GM12875 (cell line): ENCODE measurements at regions not wholly inside any gene's neighbourhood (a gene's known extent, or its start where the extent isn't known, plus 50 kb on each side); places are given as distances from the start of the nearest gene placed in this dataset.

Experiments used
- H3K4me3 ChIP-seq: one replicate; pipeline ENCODE4 v1.5.1; 2011; ENCODE audit warnings: low read depth, low read length, control low read depth
- CTCF ChIP-seq: IDR thresholded peaks from 2 replicates; pipeline ENCODE4 v1.5.1; 2011; ENCODE audit warnings: low read depth, mild to moderate bottlenecking, control low read depth, inconsistent platforms, low read length, moderate library complexity, borderline replicate concordance; ENCODE audit not compliant: insufficient read depth

DNA sequence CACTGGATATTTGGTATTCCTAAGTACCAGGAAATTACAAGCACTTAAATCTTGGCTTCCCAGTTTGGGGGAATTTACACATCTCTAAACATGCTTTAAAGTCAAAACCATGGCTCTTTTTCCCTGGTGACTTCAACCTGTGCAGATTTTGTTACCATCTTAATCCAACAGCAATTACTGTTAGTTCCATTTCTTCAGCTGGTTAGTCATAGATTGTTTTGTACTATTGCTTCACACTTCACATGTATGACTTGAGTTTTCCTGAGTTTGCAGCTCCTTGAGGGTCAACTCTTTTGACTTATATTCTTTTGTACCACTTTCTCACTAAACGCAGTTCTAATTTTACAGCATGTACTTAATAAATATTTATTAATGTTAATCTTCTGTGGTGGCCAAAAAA, 203.4 kb upstream of the RND3 start:
- H3K4me3 ChIP-seq = no peak overlapping the region
- TF ChIP-seq CTCF = no peak

- no peak overlapping the region for H3K4me3 ChIP-seq
- TF ChIP-seq CTCF = no peak
Observed at GRCh38 chr2:150690261-150690660, 202.8 kb upstream of the RND3 start.

GRCh38 chr2:150689590-150689989, 202.1 kb upstream of the RND3 start:
- H3K4me3 ChIP-seq = no peak overlapping the region
- TF ChIP-seq CTCF = no peak

GRCh38 chr2:150688016-150688415, 200.5 kb upstream of the RND3 start:
- no peak overlapping the region for H3K4me3 ChIP-seq
- no peak for TF ChIP-seq CTCF

DNA sequence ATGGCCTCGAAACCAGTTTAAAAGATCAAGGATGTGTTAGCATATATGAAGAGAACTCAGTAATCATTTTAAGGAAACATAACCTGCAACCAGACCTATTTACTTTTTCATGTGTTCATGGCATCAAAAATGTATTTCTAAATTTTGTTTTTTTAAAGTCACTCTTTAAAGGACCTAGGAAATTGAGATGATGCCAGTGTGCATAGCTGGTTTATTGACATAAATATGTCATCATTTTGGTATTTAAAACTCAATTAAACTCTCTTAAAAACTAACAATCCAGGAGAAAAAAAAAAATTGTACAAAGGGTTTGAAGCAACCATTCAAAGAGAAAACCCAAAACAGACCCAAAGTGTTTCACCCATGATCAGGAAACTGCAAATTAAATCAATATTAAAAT, 198.9 kb upstream of the RND3 start:
- no peak overlapping the region for H3K4me3 ChIP-seq
- TF ChIP-seq CTCF = no peak

- no peak overlapping the region for H3K4me3 ChIP-seq
- no peak for TF ChIP-seq CTCF
Observed at GRCh38 chr2:150681120-150681804, 193.8 kb upstream of the RND3 start.

- H3K4me3 ChIP-seq = no peak overlapping the region
- TF ChIP-seq CTCF = no peak
Observed at GRCh38 chr2:150679456-150680120, 192.1 kb upstream of the RND3 start.
